ENCODE measurements at regions not wholly inside any gene's neighbourhood (a gene's known extent, or its start where the extent isn't known, plus 50 kb on each side); places are given as distances from the start of the nearest gene placed in this dataset.

DNA sequence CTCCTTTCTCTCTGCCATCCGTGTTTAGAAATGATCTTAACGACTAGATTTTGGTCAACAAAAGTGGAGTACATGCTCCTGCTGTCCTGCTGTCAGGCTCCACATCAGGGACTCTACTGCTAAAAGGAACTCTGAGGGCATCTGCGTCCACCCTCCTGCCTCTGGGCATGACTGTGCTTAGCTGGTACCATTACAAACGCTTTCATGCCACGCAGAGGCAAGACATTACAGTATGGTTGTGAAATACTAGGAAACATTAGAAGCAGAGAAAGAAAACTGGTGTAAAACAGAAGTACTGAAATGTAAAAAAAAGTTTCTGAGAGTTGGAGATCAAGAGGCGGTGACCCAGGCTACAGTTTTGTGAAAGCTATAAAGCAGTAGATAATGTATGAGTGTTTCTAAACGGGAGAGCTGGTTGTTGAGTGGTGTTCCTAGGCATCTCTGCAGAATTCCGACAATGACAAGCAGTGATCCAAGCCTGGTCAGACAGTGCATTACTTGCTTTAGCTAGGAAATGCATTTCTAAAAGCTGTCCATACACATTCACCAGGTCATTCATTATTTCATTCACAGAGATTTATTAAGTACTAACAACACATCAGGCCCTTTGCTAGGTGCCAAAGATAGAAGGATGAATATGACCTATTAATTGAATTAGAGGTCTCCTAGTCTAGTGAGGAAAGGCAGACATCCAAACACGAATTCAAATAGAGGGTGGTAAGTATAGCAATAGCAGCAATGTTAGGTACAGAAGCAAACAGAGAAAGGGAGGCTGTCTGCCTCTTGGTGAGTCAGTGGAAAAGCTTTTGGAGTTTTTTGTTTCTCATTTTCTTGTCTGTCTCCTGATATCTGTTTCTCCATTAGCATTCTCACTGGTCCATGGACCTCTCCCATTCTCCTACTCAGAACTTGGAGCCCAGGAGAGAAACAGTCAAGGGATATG lies 401.9 kb downstream of the LMO4 start:
- RAD21 ChIA-PET (ENCODE audit: unreplicated experiment) = no interaction called here
- ATAC-seq (no peak), DNase-seq (ENCODE audit: low read depth, low spot score) (no peak), FAIRE-seq (no peak)
- Histone ChIP-seq H3K4me1 (ENCODE audit: control insufficient read depth, insufficient read depth, low read length) (no peaks in the 10 kb centered on the region), H3K4me3 (no peak overlapping the region), H3K36me3 (ENCODE audit: control insufficient read depth in 2 of 2, insufficient read depth in 2 of 2, low read length in 1 of 2) (no peaks in the 10 kb centered on the region), H2AFZ (ENCODE audit: control insufficient read depth, low read depth, low read length) (no peak overlapping the region), H3K79me2 (ENCODE audit: control insufficient read depth, insufficient read depth, low read length) (no peaks in the 10 kb centered on the region), H3K27ac (ENCODE audit: control insufficient read depth, insufficient read depth) (no peak overlapping the region), H3K27me3 (replicated peaks in 1 of 2; ENCODE audit: control insufficient read depth in 2 of 2, insufficient read depth in 2 of 2, low read length in 1 of 2) (no peaks in the 10 kb centered on the region; a peak in 1 of 4 replicates), H3K9me3 (replicated peaks; ENCODE audit: control insufficient read depth, insufficient read depth, low read length) (no peaks in the 10 kb centered on the region), H3K4me2 (ENCODE audit: control insufficient read depth, insufficient read depth) (no peak overlapping the region), H4K20me1 (ENCODE audit: control insufficient read depth, insufficient read depth) (no peaks in the 10 kb centered on the region), H3K9ac (ENCODE audit: control insufficient read depth, insufficient read depth, low read length) (no peak overlapping the region)
- no peak for TF ChIP-seq TBL1XR1 (IDR thresholded peaks at IDR 0.05; ENCODE audit: low read depth, low read length)
- no peak for TF ChIP-seq POLR2A (IDR thresholded peaks at IDR 0.05; ENCODE audit: low read depth, low read length)
- TF ChIP-seq TAF1 (IDR thresholded peaks at IDR 0.05; ENCODE audit: borderline replicate concordance, low read depth, low read length) = no peak
- TF ChIP-seq CREM (IDR thresholded peaks at IDR 0.05; ENCODE audit: low read depth) = no peak
- no peak for TF ChIP-seq CREB1 (IDR thresholded peaks at IDR 0.05; ENCODE audit: low read depth)
- no peak for TF ChIP-seq MYB (IDR thresholded peaks at IDR 0.05; ENCODE audit: borderline replicate concordance, low read depth, low read length)
- TF ChIP-seq ZZZ3 (IDR thresholded peaks at IDR 0.05; ENCODE audit: control insufficient read depth, insufficient read length, low read depth) = no peak
- TF ChIP-seq MTA2 (IDR thresholded peaks at IDR 0.05; ENCODE audit: low read depth) = no peak
- TF ChIP-seq, protein P1, sequence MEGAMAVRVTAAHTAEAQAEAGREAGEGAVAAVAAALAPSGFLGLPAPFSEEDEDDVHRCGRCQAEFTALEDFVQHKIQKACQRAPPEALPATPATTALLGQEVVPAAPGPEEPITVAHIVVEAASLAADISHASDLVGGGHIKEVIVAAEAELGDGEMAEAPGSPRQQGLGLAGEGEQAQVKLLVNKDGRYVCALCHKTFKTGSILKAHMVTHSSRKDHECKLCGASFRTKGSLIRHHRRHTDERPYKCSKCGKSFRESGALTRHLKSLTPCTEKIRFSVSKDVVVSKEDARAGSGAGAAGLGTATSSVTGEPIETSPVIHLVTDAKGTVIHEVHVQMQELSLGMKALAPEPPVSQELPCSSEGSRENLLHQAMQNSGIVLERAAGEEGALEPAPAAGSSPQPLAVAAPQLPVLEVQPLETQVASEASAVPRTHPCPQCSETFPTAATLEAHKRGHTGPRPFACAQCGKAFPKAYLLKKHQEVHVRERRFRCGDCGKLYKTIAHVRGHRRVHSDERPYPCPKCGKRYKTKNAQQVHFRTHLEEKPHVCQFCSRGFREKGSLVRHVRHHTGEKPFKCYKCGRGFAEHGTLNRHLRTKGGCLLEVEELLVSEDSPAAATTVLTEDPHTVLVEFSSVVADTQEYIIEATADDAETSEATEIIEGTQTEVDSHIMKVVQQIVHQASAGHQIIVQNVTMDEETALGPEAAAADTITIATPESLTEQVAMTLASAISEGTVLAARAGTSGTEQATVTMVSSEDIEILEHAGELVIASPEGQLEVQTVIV (IDR thresholded peaks at IDR 0.05; ENCODE audit: borderline replicate concordance, partially characterized antibody) = no peak
- no peak for TF ChIP-seq ASH2L (IDR thresholded peaks at IDR 0.05; ENCODE audit: borderline replicate concordance, low read depth)
- no peak for TF ChIP-seq BRCA1 (IDR thresholded peaks at IDR 0.05; ENCODE audit: low read depth, low read length)
- CTCF ChIA-PET = interaction anchor here (0.6 kb wide), 1 partner anchor 9 kb away, joined by 3 read pairs; no protein-coding TSS in a partner anchor
- WGBS (ENCODE audit: insufficient coverage, insufficient replicate concordance, low lambda C conversion rate, missing lambda C conversion rate) = 17% methylated on average over 9 of the region's 9 CpGs
- in situ Hi-C loops (cut with MboI) (no loop called here), intact Hi-C loops (cut with micrococcal nuclease; ENCODE audit: unreplicated experiment) (no loop called here)
- POLR2A ChIA-PET = no interaction called here
- no TSS peak for BruUV-seq (replicated peaks)
- SMC1A ChIA-PET (ENCODE audit: uncharacterized antibody, unreplicated experiment) = no interaction called here

All from GM12878 (cell line).